Heart right ventricle (tissue), 16 donors: ENCODE measurements at regions not wholly inside any gene's neighbourhood (a gene's known extent, or its start where the extent isn't known, plus 50 kb on each side); places are given as distances from the start of the nearest gene placed in this dataset.

Experiments
- ATAC-seq, 8 donors: fragments of 200-7000 bp; cut with Tn5 transposase; one replicate each; pipeline ENCODE4 v1.9.1; 2020; ENCODE audit warnings: mild to moderate bottlenecking in 8 of 8, moderate library complexity in 8 of 8, moderate number of reproducible peaks in 1 of 8
- DNase-seq, 2 donors: peaks; one replicate each; pipeline ENCODE4 v3.0.0-alpha.2; 2020
- H3K27ac ChIP-seq, 10 donors: fragments of 200-600 bp; sonication (generic) in 2 of 10; one replicate each; pipeline versions ENCODE4 v1.5.0 to v1.8.0; 2020 to 2022; ENCODE audit warnings: mild to moderate bottlenecking in 3 of 10
- H3K27me3 ChIP-seq, 7 donors: fragments of 200-600 bp; one replicate each; pipeline ENCODE4 v1.8.0; 2021 to 2022; ENCODE audit warnings: mild to moderate bottlenecking in 2 of 7
- H3K36me3 ChIP-seq, 9 donors: fragments of 200-600 bp; sonication (generic) in 1 of 9; one replicate each; pipeline versions ENCODE4 v1.5.0 to v1.8.0; 2020 to 2022; ENCODE audit warnings: mild to moderate bottlenecking in 2 of 9
- H3K4me1 ChIP-seq, 9 donors: fragments of 200-600 bp; sonication (generic) in 1 of 9; one replicate each; pipeline versions ENCODE4 v1.5.0 to v1.8.0; 2020 to 2022; ENCODE audit warnings: mild to moderate bottlenecking in 4 of 9
- H3K4me3 ChIP-seq, 10 donors: fragments of 200-600 bp; sonication (generic) in 2 of 10; one replicate each; pipeline versions ENCODE4 v1.5.0 to v1.8.0; 2020 to 2022; ENCODE audit warnings: mild to moderate bottlenecking in 7 of 10, moderate library complexity in 2 of 10
- H3K9me3 ChIP-seq, 11 donors: fragments of 200-600 bp in 10 of 11; sonication (generic) in 2 of 11; one replicate each; pipeline versions ENCODE4 v1.5.0 to v1.8.0; 2013 to 2022; ENCODE audit warnings: mild to moderate bottlenecking in 2 of 11, control low read depth in 1 of 11, moderate library complexity in 1 of 11
- CTCF ChIP-seq, 9 donors: fragments of 200-600 bp; sonication (generic) in 2 of 9; IDR thresholded peaks; one replicate each; pipeline versions ENCODE4 v1.5.0 to v1.8.0; 2021 to 2022; ENCODE audit warnings: antibody characterized with exemption in 9 of 9, mild to moderate bottlenecking in 5 of 9, moderate library complexity in 1 of 9
- WGBS, 2 donors: extraction: QIAGEN DNeasy Blood & Tissue Kit; methylation state at CpG; one replicate each; pipeline ENCODE4 v1.1.7; 2013; ENCODE audit warnings: inconsistent platforms in 1 of 2; 5-methylcytosine and 5-hydroxymethylcytosine counted together
- intact Hi-C, 10 donors: fragments of 100-400 bp; cut with DNase I; formaldehyde crosslinking; loops; one replicate each; pipeline versions ENCODE4 v1.11.1 to v1.14.2; 2022
- donor health status: Arrhythmogenic right ventricular cardiomyopathy.
- donor health status: ischemic (EF 13 %, LVEDD 7.1; RV severe dilation, severe dysfunction).
- donor health status: healthy with polysubstance abuse.
- donor health status: DM: no; HTN: yes; CAD: no.
- donor health status: DM: no; HTN: no; CAD: no.
- donor health status: ischemic (EF 25% LVEDD 6.9; RV normal size, moderate dysfunction).
- donor health status: ischemic (EF 25% LVEDD 5.7; RV mildly dilated, moderate dysfunction).
- donor health status: healthy.
- donor health status: DM: yes; HTN: yes; CAD: no.
- donor health status: Ischemic cardiomyopathy.
- donor health status: ischemic (EF 35%, LVEDD 5.7; RV mildly dilated, moderate dysfunction).
- donor health status: nonischemic (EF 11% LVEDD 7.7; RV severe dilation, severe dysfunction).
- donor health status: DM: yes; HTN: yes; CAD: no.
- donor health status: PGD.
- donor health status: ischemic (EF 29% LVEDD 5.4; RV normal size, mild dysfunction).
- donor health status: nonischemic (EF 23%, LVEDD 6.1; RV moderate dilation, normal function).

DNA sequence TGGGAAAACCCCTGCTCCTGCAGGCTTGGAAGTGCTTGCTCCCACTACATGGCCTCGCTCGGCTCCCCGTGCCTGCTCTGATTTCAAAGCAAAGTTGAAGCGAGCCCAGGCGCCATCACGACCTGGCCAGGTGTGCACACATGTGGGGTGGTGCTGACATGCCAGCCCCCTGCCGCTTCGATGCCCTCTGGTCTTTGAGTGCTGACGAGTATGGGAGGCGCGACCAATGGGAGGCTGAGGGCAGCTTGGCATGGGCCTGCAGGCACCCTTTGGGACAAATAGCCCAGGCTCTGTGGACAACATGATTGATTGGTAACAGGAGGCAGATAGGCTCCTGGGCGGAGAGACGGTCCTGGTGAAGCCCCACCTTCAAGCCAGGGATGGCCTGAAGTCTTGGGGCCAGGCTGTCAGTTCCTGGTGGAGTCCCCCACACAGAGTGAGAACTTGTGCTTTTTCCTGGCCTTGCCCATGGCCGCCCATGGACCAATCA lies 252.4 kb upstream of the SEMA3A start:
- TF ChIP-seq CTCF (IDR thresholded peaks at IDR 0.05), result no peak
- Histone ChIP-seq H3K27me3 (no peaks in the 10 kb centered on the region), H3K4me3 (no peak overlapping the region), H3K9me3 (peaks cover 0 to 14% (median 0%) of the 10 kb centered on the region in 11 donors), H3K36me3 (no peaks in the 10 kb centered on the region), H3K4me1 (no peaks in the 10 kb centered on the region), H3K27ac (no peak overlapping the region)
- intact Hi-C loops, result no loop called here
- no peak for ATAC-seq
- no peak for DNase-seq
- 95 to 99% methylated on average over 14 of the region's 14 CpGs for WGBS, 2 donors

GRCh38 chr7:84425702-84426259 lies 231.2 kb upstream of the SEMA3A start:
- ATAC-seq (no peak), DNase-seq (no peak)
- peaks cover 0 to 23% (median 5%) of the 10 kb centered on the region in 11 donors for H3K9me3 ChIP-seq
- H3K27me3 ChIP-seq, result no peaks in the 10 kb centered on the region
- TF ChIP-seq CTCF (IDR thresholded peaks at IDR 0.05), result no peak
- H3K4me3 ChIP-seq, result no peak overlapping the region
- WGBS, 2 donors, result 75 to 83% methylated on average over 5 of the region's 5 CpGs
- intact Hi-C loops, result no loop called here
- no peaks in the 10 kb centered on the region for H3K4me1 ChIP-seq
- H3K36me3 ChIP-seq, result no peaks in the 10 kb centered on the region
- no peak overlapping the region for H3K27ac ChIP-seq

- TF ChIP-seq CTCF (IDR thresholded peaks at IDR 0.05), result no peak
- Histone ChIP-seq H3K4me1 (no peaks in the 10 kb centered on the region), H3K9me3 (peaks cover 0 to 47% (median 19%) of the 10 kb centered on the region in 11 donors), H3K27ac (no peak overlapping the region), H3K27me3 (no peaks in the 10 kb centered on the region), H3K36me3 (no peaks in the 10 kb centered on the region), H3K4me3 (no peak overlapping the region)
- intact Hi-C loops, result no loop called here
- DNase-seq (no peak), ATAC-seq (no peak)
Observed at GRCh38 chr7:84422790-84423189, 228.2 kb upstream of the SEMA3A start.

DNA sequence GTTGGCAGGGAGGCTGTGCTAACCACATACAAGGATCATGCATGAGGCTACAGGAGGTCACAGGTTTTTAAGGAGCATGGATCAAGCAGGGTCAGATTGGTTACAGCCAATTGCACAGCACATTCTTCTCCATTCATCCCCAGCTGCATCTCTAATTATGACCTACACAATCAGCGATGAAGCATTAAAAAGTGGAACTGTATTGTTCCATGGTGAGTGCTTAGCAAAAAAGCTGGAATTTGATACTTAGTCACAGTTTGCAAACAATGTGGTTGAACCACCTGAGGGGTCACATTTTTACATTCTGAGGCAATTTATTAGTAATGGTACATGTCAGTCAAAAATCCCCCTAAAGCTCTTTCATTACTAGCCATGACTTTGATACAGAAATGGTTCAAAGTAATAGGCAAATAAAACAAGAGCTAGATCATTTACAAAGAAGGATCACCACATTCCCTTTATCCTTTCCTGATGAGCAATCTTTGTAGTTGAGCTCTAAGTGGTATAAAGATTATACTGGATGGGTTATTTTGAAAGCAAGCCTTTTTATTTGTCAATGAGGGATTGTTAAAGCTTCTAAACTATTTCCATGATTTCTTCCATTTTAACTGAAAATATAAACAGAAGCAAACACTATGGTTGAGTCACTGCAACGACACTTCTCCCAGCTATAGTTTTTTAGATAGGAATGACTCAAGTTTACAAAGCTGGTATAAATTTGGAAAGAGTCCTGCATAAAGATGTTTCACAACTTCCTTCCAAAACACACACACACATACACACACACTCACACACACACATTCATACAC lies 217.8 kb upstream of the SEMA3A start:
- DNase-seq (no peak), ATAC-seq (no peak)
- WGBS, 2 donors, result 80 to 81% methylated on average over 2 of the region's 2 CpGs
- TF ChIP-seq CTCF (IDR thresholded peaks at IDR 0.05), result no peak
- no peaks in the 10 kb centered on the region for H3K4me1 ChIP-seq
- no peaks in the 10 kb centered on the region for H3K27me3 ChIP-seq
- no peaks in the 10 kb centered on the region for H3K36me3 ChIP-seq
- H3K27ac ChIP-seq, result no peak overlapping the region
- no peak overlapping the region for H3K4me3 ChIP-seq
- intact Hi-C loops, result no loop called here
- H3K9me3 ChIP-seq, result peaks cover 0 to 10% (median 0%) of the 10 kb centered on the region in 11 donors
